ENCODE measurements at regions not wholly inside any gene's neighbourhood (a gene's known extent, or its start where the extent isn't known, plus 50 kb on each side); places are given as distances from the start of the nearest gene placed in this dataset.

DNA sequence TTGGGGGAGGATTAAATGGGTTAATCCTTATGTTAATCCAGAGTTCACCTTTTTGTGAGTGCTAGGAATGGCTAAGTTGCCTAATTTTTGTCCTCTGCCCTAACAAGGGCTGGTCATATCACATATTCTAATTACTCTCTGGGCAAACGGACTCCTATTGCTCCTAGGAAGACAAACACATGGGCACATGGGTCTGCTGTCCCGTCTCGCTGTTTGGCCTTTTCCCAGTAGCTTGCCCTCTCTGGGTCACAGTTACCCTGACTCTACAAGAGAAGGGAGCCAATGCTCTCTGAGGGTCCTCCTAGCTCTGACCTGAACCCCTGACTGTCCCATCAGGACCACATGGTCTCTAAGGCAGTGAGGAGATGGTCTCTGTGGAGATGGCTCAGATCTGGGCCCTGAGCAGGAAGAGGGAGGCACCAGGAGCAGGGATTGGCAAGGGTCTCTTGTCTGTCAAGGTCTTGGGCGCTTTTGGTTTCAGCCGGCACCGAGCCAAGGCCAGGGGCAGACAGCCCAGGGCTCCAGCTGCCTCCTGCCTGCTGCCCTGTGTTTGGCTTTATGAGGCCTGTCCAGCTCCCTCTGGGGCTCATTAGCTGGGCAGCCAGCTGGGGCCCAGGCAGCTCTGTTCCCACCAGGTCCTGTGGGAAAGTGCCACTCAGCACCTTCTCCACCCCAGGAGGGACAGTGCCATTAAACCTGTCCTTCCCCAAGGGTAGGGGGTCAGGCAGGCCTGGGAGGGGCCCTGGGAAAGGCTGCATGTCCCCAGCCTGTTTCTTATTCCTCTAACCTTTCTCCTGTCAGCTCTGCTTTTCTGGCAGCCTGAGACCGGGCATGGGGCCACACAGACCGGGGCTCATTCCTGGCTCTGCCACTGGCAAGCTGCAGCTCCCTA is 559.9 kb downstream of the MN1 start:
- Mint-ChIP-seq H3K36me3 (ENCODE audit: insufficient read depth in 1 of 3, low read depth in 3 of 3) (no peaks in the 10 kb centered on the region), H3K4me1 (peaks cover 3 to 20% of the 10 kb centered on the region in 2 experiments; a peak in 3 of 4 replicates), H3K27me3 (ENCODE audit: low read depth) (peaks cover 9% of the 10 kb centered on the region), H3K27ac (no peak overlapping the region), H3K9me3 (no peaks in the 10 kb centered on the region), H3K4me3 (no peak overlapping the region)
- Histone ChIP-seq H4K91ac (ENCODE audit: insufficient read length, low read depth, low read length) (no peak overlapping the region), H3K23ac (ENCODE audit: insufficient read length, low read depth, low read length) (no peak overlapping the region), H3K4me1 (ENCODE audit: insufficient read depth, low read length) (no peaks in the 10 kb centered on the region; the same call in 1 of the 2 replicates), H2BK12ac (ENCODE audit: insufficient read length, low read depth, low read length) (no peak overlapping the region), H3K23me2 (ENCODE audit: insufficient read length, low read depth, low read length, poor library complexity, severe bottlenecking) (no peaks in the 10 kb centered on the region), H3K4ac (ENCODE audit: low read depth, low read length) (no peak overlapping the region), H2BK20ac (ENCODE audit: low read depth, low read length, poor library complexity, severe bottlenecking) (no peak overlapping the region), H3K9ac (ENCODE audit: extremely low read depth, insufficient read length, low read length) (no peak overlapping the region), H2BK5ac (ENCODE audit: insufficient read length, low read length) (no peak overlapping the region), H3K79me2 (ENCODE audit: insufficient read depth, low read length) (no peaks in the 10 kb centered on the region), H3K79me1 (ENCODE audit: insufficient read depth, low read depth, low read length, poor library complexity, severe bottlenecking) (no peaks in the 10 kb centered on the region), H3K18ac (ENCODE audit: insufficient read length, low read depth, low read length) (no peak overlapping the region), H3K56ac (ENCODE audit: insufficient read length, low read depth, low read length) (no peak overlapping the region), H3K27ac (ENCODE audit: insufficient read length, low read depth, low read length) (no peak overlapping the region), H2AK5ac (ENCODE audit: insufficient read length, low read length) (no peak overlapping the region), H3T11ph (ENCODE audit: low read length) (no peak overlapping the region), H3K9me3 (ENCODE audit: control insufficient read depth, low read depth, low read length) (no peaks in the 10 kb centered on the region), H3K4me2 (ENCODE audit: insufficient read depth, insufficient read length, low read length) (no peak overlapping the region), H3K27me3 (ENCODE audit: insufficient read depth, low read length) (no peaks in the 10 kb centered on the region), H4K20me1 (ENCODE audit: control insufficient read depth, insufficient read depth, insufficient read length) (peaks cover 5% of the 10 kb centered on the region), H2AFZ (ENCODE audit: low read length) (no peak overlapping the region), H3K14ac (ENCODE audit: insufficient read depth, low read length) (no peak overlapping the region; the same call in 1 of the 2 replicates), H2BK120ac (ENCODE audit: low read depth, low read length, poor library complexity, severe bottlenecking) (no peak overlapping the region), H2BK15ac (ENCODE audit: low read depth, low read length) (no peak overlapping the region), H4K5ac (ENCODE audit: insufficient read length, low read depth, low read length) (no peak overlapping the region), H4K8ac (replicated peaks; ENCODE audit: insufficient read length, low read depth, low read length) (no peak overlapping the region)
- WGBS (ENCODE audit: extremely low coverage, insufficient read length, low lambda C conversion rate) = no CpG with 5 or more reads among the region's 8 CpGs
- DNase-seq = no peak
- no peak for TF ChIP-seq CTCF (conservative IDR thresholded peaks at IDR 0.05)
